OCI-LY1 (cell line): ENCODE measurements at regions not wholly inside any gene's neighbourhood (a gene's known extent, or its start where the extent isn't known, plus 50 kb on each side); places are given as distances from the start of the nearest gene placed in this dataset.

Experiments used
- H2AFZ ChIP-seq: fragments of 200-600 bp; sonication (generic), shearing (Covaris generic); 2 replicates; pipeline ENCODE4 v1.6.0; 2014; ENCODE audit warnings: antibody characterized with exemption, mild to moderate bottlenecking, low read length
- H3F3A ChIP-seq: fragments of 200-600 bp; sonication (generic), shearing (Covaris generic); 2 replicates; pipeline ENCODE4 v1.6.0; 2014; ENCODE audit warnings: mild to moderate bottlenecking, antibody characterized with exemption, low read length, moderate library complexity; ENCODE audit not compliant: insufficient read depth
- H3K27ac ChIP-seq: fragments of 200-600 bp; sonication (generic); 2 replicates; pipeline ENCODE4 v1.5.1; 2014; ENCODE audit warnings: low read length, mixed run types, mild to moderate bottlenecking, low read depth; ENCODE audit not compliant: poor library complexity, severe bottlenecking
- H3K27me3 ChIP-seq: fragments of 200-600 bp; sonication (generic); 2 replicates; pipeline ENCODE4 v1.6.0; 2014; ENCODE audit warnings: antibody characterized with exemption, mild to moderate bottlenecking, low read length, moderate library complexity; ENCODE audit not compliant: insufficient read depth
- H3K36me3 ChIP-seq: fragments of 200-600 bp; sonication (generic); 2 replicates; pipeline ENCODE4 v1.6.1; 2014; ENCODE audit warnings: mild to moderate bottlenecking, antibody characterized with exemption, low read length, moderate library complexity, mixed read lengths; ENCODE audit not compliant: insufficient read depth
- H3K4me1 ChIP-seq: fragments of 200-600 bp; sonication (generic); 2 replicates; pipeline ENCODE4 v1.5.1; 2014; ENCODE audit warnings: mild to moderate bottlenecking, low read length, moderate library complexity; ENCODE audit not compliant: insufficient read depth, severe bottlenecking
- H3K4me2 ChIP-seq: fragments of 200-600 bp; sonication (generic), shearing (Covaris generic); 2 replicates; pipeline ENCODE4 v1.6.1; 2014; ENCODE audit warnings: low read length
- H3K4me3 ChIP-seq: fragments of 200-600 bp; sonication (generic); 2 replicates; pipeline ENCODE4 v1.5.1; 2014; ENCODE audit warnings: low read length, low read depth, mild to moderate bottlenecking, mixed read lengths; ENCODE audit not compliant: poor library complexity, severe bottlenecking
- H3K79me2 ChIP-seq: fragments of 200-600 bp; shearing (Covaris generic); 2 replicates; pipeline ENCODE4 v1.6.1; 2016; ENCODE audit warnings: mixed run types, low read length, mixed read lengths; ENCODE audit not compliant: insufficient read depth
- H3K9ac ChIP-seq: fragments of 200-600 bp; sonication (generic), shearing (Covaris generic); 2 replicates; pipeline ENCODE4 v1.6.1; 2014; ENCODE audit warnings: mild to moderate bottlenecking, low read length, mixed read lengths
- H3K9me2 ChIP-seq: fragments of 200-600 bp; sonication (generic), shearing (Covaris generic); 2 replicates; pipeline ENCODE4 v1.6.1; 2014; ENCODE audit warnings: low read depth, mild to moderate bottlenecking, low read length, mixed read lengths
- H3K9me3 ChIP-seq: fragments of 200-600 bp; shearing (Covaris generic); 2 replicates; pipeline ENCODE4 v1.6.1; 2014; ENCODE audit warnings: low read length, mixed read lengths
- H4K20me1 ChIP-seq: fragments of 200-600 bp; sonication (generic), shearing (Covaris generic); 2 replicates; pipeline ENCODE4 v1.6.0; 2016; ENCODE audit warnings: mild to moderate bottlenecking, low read length; ENCODE audit not compliant: insufficient read depth
- EZH2 ChIP-seq: fragments of 200-600 bp; sonication (generic), shearing (Covaris generic); IDR thresholded peaks from 2 replicates; pipeline ENCODE4 v1.8.0; 2017; ENCODE audit warnings: borderline replicate concordance, mixed run types, mild to moderate bottlenecking, antibody characterized with exemption, low read length, moderate library complexity, mixed read lengths
- TF ChIP-seq, protein P1 (sequence below): fragments of 200-600 bp; sonication (generic), shearing (Covaris generic); IDR thresholded peaks from 2 replicates; pipeline ENCODE4 v1.5.1; 2017; ENCODE audit warnings: mild to moderate bottlenecking, antibody characterized with exemption, low read length, moderate library complexity, mixed read lengths

- H3K27ac ChIP-seq = no peak overlapping the region
- no peaks in the 10 kb centered on the region for H3K4me1 ChIP-seq
- no peaks in the 10 kb centered on the region for H3K36me3 ChIP-seq
- H3K27me3 ChIP-seq = no peaks in the 10 kb centered on the region
- no peak overlapping the region for H3K4me2 ChIP-seq
- H2AFZ ChIP-seq = no peak overlapping the region
- H3K9me3 ChIP-seq = no peaks in the 10 kb centered on the region
- no peaks in the 10 kb centered on the region for H3K9me2 ChIP-seq
- H4K20me1 ChIP-seq = no peaks in the 10 kb centered on the region
- H3K79me2 ChIP-seq = no peaks in the 10 kb centered on the region
- no peak overlapping the region for H3K9ac ChIP-seq
- no peak overlapping the region for H3K4me3 ChIP-seq
- no peaks in the 10 kb centered on the region for H3F3A ChIP-seq
- TF ChIP-seq, protein P1, sequence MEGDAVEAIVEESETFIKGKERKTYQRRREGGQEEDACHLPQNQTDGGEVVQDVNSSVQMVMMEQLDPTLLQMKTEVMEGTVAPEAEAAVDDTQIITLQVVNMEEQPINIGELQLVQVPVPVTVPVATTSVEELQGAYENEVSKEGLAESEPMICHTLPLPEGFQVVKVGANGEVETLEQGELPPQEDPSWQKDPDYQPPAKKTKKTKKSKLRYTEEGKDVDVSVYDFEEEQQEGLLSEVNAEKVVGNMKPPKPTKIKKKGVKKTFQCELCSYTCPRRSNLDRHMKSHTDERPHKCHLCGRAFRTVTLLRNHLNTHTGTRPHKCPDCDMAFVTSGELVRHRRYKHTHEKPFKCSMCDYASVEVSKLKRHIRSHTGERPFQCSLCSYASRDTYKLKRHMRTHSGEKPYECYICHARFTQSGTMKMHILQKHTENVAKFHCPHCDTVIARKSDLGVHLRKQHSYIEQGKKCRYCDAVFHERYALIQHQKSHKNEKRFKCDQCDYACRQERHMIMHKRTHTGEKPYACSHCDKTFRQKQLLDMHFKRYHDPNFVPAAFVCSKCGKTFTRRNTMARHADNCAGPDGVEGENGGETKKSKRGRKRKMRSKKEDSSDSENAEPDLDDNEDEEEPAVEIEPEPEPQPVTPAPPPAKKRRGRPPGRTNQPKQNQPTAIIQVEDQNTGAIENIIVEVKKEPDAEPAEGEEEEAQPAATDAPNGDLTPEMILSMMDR = no peak
- no peak for TF ChIP-seq EZH2
Observed at GRCh38 chr3:64814351-64814750, 126.6 kb upstream of the ADAMTS9 start.

DNA sequence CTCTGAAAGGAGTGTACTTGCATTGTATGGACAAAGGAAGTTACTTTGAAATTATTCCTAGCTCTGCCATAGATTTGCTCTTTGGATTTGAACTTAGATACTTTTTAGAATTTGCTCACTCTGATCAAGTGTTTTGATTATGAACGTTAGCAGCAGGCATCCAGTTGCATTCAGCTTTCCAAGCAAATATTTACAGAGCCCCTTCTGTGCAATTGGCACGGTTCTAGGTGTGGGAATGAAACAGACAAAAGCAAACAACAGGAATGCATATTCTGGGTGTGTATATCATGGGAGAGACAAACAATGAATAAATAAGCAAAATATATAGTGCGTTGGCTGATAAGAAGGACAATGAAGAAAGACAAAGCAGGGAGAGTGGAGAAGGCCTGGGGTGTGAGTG is 125.5 kb upstream of the ADAMTS9 start:
- no peaks in the 10 kb centered on the region for H3K36me3 ChIP-seq
- no peak overlapping the region for H2AFZ ChIP-seq
- H3K79me2 ChIP-seq = no peaks in the 10 kb centered on the region
- no peaks in the 10 kb centered on the region for H4K20me1 ChIP-seq
- H3K9me2 ChIP-seq = no peaks in the 10 kb centered on the region
- H3K27me3 ChIP-seq = no peaks in the 10 kb centered on the region
- H3K4me2 ChIP-seq = no peak overlapping the region
- no peaks in the 10 kb centered on the region for H3K9me3 ChIP-seq
- no peak for TF ChIP-seq EZH2
- TF ChIP-seq, protein P1 = no peak
- H3K27ac ChIP-seq = no peak overlapping the region
- no peaks in the 10 kb centered on the region for H3K4me1 ChIP-seq
- no peaks in the 10 kb centered on the region for H3F3A ChIP-seq
- H3K9ac ChIP-seq = no peak overlapping the region
- no peak overlapping the region for H3K4me3 ChIP-seq

DNA sequence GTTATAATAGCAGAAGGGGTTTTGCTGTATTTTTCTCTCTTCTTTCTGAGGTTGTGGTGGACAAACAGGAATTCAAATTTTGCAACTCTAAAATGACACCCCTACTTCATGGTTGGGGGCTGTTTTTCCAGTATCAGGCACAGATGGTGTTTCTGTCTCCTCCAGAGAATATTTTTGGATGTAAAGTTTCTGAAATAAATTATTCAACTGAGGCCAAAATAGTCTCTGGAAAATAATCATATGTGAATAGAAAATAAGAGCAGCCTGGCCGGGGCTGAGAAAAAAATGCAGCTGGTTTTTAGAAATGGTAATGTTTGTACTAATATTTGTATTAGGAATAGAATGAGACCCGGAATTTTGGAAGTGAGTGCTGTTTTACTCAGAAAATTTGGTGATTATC is 121.3 kb upstream of the ADAMTS9 start:
- H3K9ac ChIP-seq = no peak overlapping the region
- no peak overlapping the region for H2AFZ ChIP-seq
- H3K36me3 ChIP-seq = no peaks in the 10 kb centered on the region
- no peak overlapping the region for H3K27ac ChIP-seq
- no peaks in the 10 kb centered on the region for H3F3A ChIP-seq
- no peak overlapping the region for H3K4me2 ChIP-seq
- H3K4me3 ChIP-seq = no peak overlapping the region
- no peaks in the 10 kb centered on the region for H3K79me2 ChIP-seq
- H3K9me3 ChIP-seq = no peaks in the 10 kb centered on the region
- no peaks in the 10 kb centered on the region for H3K27me3 ChIP-seq
- H4K20me1 ChIP-seq = no peaks in the 10 kb centered on the region
- H3K9me2 ChIP-seq = no peaks in the 10 kb centered on the region
- TF ChIP-seq, protein P1 = no peak
- no peak for TF ChIP-seq EZH2
- H3K4me1 ChIP-seq = no peaks in the 10 kb centered on the region
